DMS153 treated with DMSO at 0.1 percent for 48 hours (cell line): ENCODE measurements at regions not wholly inside any gene's neighbourhood (a gene's known extent, or its start where the extent isn't known, plus 50 kb on each side); places are given as distances from the start of the nearest gene placed in this dataset.
"Not testable (repeated sequence)": the region's sequence is repeated elsewhere in the genome, so short reads cannot be mapped to it uniquely, and the experiment has no call there.

Experiments
- DNase-seq: peaks from one replicate; lab custom pipeline; 2025; ENCODE audit not compliant: unreplicated experiment; lab: John Stamatoyannopoulos, UW

DNA sequence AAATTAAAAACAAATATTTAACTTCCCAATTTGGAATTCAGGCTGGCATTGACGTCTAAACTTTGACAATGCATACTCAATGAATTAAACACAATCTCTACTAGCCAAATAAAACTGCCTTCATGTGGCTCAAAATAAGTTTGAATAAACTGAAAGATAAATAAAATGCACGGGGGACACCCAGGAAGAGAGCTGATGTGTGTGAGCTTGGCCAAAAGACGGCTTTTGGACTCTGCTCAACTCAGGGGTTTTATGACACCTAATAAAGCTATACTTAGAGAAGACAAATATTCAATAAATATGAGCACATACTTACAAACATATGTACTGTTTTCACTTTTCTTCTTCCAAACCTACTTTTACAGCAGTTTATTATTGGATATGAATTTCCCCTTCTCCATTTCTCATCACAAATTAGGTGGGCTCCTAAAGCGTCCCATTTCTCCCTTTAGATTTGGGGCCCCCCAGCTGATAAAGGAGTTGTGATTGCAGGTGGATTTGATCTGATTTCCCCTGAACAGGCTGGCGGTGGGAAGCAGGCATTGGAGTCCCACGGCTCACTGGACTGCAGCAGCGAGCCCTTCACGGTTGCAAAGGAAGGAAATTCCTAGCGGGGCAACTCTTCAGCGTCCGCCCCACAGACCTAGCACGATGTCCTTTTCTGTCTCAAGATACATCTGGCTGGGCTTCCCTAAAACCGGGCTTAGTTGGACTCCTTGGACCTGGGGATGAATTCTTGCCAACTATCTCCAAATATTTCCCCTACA is 79.6 kb downstream of the INSIG1 start:
- no peak for DNase-seq

GRCh38 chr7:155377838-155378579 is 79.9 kb upstream of the EN2 start:
- peak; percentile 6 for DNase-seq

DNA sequence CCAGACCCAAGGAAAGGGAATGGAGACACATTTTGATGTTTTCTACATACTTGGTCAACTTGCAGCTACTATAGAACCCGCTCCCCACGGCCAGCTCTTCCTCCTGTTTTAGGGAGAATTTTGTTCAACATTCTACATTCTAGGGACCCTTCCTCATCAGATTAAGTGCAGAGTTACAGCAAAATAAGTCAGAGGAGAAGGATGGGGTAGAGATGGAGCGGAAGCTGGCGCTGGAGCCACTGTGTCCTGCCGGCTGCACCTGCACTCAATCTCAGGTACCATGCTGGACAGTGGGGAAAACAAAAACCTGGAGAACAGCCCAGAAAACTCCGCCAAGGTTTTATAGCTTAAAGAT is 79.4 kb upstream of the EN2 start:
- DNase-seq, result no peak

- DNase-seq, result no peak
Observed at GRCh38 chr7:155378959-155379871, 78.7 kb upstream of the EN2 start.

DNA sequence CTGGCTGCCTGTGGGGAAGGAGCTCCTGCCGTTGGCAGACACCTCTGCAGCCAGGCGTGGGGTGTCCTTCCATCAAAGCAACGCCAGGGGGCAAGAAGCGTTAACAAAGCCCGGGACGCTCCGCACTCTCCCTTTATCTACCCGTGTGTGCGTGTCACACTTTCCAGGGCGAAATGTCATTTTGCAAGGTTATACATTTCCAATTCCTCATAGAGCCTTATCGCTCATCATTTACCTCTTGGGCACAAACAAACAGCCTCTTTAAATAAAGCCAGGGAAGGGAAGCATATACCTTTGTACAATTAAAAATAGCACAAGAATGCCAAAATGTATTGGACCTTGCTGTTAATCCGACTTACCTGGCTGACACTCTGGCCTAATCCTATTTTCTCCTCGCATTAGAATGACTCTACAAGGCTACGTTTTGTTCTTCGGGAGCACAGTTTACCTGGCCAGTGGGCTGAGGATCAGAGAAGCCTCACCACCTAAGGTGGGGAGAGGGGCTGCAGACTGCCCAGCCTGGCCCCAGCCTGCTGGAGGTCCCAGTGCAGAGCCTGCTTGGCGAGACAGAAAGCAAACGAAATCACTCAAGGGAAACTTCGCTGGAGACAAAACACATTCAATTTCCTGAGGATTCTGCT is 77.6 kb upstream of the EN2 start:
- peak; percentile 76 for DNase-seq

DNA sequence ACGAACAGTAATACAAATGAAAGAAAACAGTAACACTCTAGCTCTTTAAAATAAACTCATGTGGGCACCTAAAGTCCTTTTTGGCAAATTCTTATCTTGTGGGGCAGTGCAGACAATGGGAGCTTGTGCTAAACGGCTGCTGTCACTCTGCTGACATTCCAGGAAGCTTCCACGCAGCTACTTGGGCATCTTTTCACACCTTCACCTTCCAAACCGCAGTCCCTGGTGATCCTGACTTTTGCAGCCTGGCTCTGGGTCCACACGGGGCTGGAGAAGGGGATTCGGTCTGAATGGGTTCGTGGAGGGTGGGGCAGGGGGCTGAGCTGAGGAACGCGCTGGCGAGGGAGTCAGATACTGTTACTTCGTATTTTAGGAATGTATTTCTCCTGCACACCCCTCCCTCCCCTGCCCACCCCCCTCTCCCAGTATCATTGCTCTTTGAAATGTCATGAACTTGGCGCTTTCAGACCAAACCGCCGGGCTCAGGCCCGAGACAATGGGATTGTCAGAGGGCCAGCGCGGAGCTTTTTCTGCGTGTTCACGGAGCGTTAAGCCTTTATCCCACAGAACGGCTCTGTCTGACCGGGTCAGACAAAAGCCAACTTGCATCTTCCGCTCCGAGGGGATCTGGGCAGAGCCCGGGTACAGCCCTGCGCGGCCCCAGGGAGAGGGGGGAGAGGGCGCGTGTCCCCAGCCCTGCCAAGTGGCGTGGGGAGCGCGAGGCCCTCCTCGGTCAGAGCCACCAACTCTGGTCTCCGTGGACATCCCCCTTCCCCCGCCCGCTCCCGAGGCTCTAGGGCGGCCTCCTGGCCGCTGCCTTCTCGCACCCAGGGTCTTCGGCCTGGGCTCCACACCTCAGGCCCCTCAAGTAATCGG is 76.7 kb upstream of the EN2 start:
- no peak for DNase-seq

- DNase-seq, result no peak
Observed at GRCh38 chr7:155381852-155382801, 75.8 kb upstream of the EN2 start.

DNA sequence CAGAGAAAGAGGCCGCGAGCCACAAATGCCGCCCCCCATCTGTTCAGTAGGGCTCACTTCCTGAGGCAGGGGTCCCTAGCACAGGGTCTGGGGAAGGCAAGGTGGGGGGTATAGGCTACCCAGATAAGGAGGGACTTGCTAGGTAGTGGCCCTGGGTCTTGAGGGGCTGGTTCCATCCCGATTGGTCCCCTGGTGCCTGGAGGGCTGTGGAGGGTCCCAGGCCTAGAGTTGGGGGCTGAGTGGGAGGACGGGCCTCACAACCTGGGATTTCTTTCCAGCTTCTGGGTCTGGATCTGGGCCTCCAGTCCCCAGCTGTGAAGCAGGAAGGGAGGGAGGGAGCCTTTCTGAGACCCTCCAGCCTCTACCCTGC is 75.1 kb upstream of the EN2 start:
- no peak for DNase-seq

DNA sequence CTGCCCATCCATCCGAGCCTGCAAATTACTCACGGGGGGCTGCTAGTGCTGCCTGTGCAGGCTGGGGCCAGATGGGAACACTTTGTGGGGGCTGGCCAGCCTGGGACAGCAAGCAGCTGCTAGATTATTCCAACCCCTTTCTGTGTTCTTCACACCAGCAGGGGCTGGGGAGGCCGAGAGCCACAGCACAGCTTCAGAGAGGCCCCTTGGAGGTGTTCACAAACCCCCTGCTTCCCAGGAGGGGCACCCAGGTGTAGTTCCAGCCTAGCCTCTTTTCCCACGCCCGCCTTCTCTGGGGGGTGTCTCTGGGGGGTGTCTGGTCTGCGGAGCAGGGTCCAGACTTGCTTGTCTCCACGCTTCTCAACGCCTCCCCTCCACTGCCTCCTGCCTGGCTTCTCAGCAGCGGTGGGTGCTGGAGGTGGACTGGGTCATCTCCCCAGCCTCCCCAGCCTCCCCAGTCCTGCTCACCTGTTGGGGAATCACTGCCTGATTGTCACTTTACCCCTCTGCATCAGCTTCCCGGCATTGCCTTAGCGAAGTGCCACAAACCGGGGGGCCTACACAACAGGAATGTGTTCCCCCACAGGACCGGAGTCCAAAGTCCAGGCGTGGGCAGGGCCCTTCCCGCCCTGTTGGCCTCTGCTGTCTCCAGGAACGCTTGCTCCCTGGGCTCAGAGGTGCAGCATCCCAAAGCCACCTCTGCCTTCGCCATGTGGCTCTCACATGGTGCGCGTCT is 74.0 kb upstream of the EN2 start:
- DNase-seq, result no peak

DNA sequence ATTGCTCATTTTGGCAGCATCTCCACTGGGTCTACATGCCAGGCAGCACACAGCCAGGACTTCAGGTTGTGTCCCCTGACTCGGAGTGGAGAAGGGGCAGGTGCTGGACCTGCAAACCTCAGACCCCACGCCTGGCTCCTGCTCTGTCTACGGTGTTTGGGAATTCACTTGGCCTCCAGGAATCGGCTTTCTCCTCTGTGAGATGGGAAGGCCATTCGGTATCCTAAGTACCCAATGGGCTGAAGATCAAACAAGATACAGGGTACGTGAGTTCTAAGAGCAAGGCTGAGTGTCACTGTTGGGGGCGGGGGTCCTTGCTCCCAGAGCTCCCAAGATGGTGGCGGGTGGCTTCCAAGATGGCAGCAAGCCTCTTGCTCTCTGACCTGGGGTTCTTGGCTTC is 73.2 kb upstream of the EN2 start:
- no peak for DNase-seq

GRCh38 chr7:155385182-155385581 is 72.7 kb upstream of the EN2 start:
- not testable (repeated sequence) for DNase-seq

DNA sequence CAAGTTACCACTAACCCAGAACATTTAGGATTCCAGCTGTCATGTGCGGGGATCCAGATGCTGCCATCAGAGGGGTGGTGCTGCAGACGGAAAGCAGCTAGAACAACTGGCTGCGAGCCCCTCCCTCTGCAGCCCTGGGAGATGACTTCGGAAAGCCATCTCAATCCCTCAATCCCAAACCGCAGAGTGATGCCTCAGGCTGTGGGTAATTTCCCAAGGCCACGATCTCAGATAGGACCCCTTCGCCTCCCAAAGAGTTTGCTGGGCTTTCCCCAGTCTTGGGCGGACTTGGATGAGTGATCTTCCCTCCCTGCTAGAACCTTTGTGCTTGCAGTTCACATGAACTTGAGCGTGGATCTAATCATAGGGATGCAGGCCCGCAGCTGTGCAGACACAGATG is 71.3 kb upstream of the EN2 start:
- DNase-seq, result no peak

DNA sequence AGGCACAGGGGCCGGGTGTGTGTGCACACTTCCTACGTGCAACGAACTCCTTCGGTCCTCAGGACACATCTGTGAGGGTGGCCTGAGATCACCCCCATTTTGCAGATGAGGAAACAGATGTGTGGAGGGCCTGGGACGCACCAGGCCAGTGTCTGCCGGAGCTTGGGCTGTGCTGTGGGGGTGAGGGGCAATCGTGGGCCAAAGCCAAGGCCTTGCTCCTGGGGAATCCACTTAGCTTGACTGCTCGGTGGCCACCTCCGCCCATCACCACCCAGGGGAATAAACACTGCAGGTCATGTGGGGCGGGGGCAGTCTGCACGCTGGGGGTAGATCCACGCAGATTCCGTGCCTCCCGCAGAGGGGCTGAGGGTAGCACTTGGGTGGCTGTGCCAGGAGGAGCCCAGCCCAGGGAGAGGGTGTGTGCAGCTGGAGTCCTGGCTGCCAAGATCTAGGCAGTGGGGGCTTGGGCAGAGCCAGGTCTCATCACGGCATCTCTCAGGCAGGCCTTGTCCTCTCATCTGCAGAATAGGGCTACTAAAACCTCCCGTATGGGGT is 70.8 kb upstream of the EN2 start:
- DNase-seq, result no peak

DNA sequence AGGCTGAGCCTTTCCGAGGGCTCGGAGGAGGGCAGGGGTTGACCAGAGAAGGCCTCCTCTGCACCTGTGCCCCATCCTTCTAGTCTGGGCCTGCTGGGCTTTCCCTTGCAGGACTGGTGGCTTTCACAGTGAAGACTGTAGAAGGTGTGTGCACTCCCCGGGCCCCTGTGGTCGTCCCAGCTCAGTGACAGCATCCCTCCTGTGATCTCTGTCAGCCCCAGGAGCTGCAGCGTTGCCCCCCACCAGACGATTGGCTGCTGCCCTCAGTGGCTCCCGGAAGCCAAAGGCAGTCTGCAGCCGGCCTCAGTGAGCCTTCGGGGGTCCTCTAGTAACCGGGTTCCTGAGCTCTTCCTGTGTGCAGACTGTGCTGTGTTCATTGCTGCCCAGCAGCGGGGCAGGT is 69.4 kb upstream of the EN2 start:
- no peak for DNase-seq

GRCh38 chr7:155391414-155391813 is 66.5 kb upstream of the EN2 start:
- no peak for DNase-seq

GRCh38 chr7:155392726-155393570 is 65.0 kb upstream of the EN2 start:
- DNase-seq, result no peak

GRCh38 chr7:155394413-155394812 is 63.5 kb upstream of the EN2 start:
- no peak for DNase-seq
